ENCODE measurements at regions not wholly inside any gene's neighbourhood (a gene's known extent, or its start where the extent isn't known, plus 50 kb on each side); places are given as distances from the start of the nearest gene placed in this dataset.
"Not testable (repeated sequence)": the region's sequence is repeated elsewhere in the genome, so short reads cannot be mapped to it uniquely, and the experiment has no call there.

GRCh38 chr10:129063212-129063611, 403.8 kb upstream of the MGMT start:
- no peak for DNase-seq (ENCODE audit: extremely low read depth, low read depth)
- no peak for TF ChIP-seq CTCF (IDR thresholded peaks at IDR 0.05; ENCODE audit: low read depth, low read length)

- DNase-seq (ENCODE audit: extremely low read depth, low read depth), result no peak
- no peak for TF ChIP-seq CTCF (IDR thresholded peaks at IDR 0.05; ENCODE audit: low read depth, low read length)
Observed at GRCh38 chr10:129063877-129064276, 403.2 kb upstream of the MGMT start.

- DNase-seq (ENCODE audit: extremely low read depth, low read depth), result not testable (repeated sequence)
Observed at GRCh38 chr10:129066529-129066928, 400.5 kb upstream of the MGMT start.

GRCh38 chr10:129071411-129071810, 395.6 kb upstream of the MGMT start:
- DNase-seq (ENCODE audit: extremely low read depth, low read depth), result not testable (repeated sequence)

GRCh38 chr10:129074939-129075338, 392.1 kb upstream of the MGMT start:
- DNase-seq (ENCODE audit: extremely low read depth, low read depth), result no peak
- TF ChIP-seq CTCF (IDR thresholded peaks at IDR 0.05; ENCODE audit: low read depth, low read length), result no peak

GRCh38 chr10:129075508-129075907, 391.5 kb upstream of the MGMT start:
- DNase-seq (ENCODE audit: extremely low read depth, low read depth), result no peak

GRCh38 chr10:129075927-129076326, 391.1 kb upstream of the MGMT start:
- DNase-seq (ENCODE audit: extremely low read depth, low read depth), result no peak
- TF ChIP-seq CTCF (IDR thresholded peaks at IDR 0.05; ENCODE audit: low read depth, low read length), result no peak

More at GRCh38 chr10:129075508-129075907, 391.5 kb upstream of the MGMT start:
- TF ChIP-seq CTCF (IDR thresholded peaks at IDR 0.05; ENCODE audit: low read depth, low read length), result no peak

- DNase-seq (ENCODE audit: extremely low read depth, low read depth), result no peak
Observed at GRCh38 chr10:129078346-129078745, 388.7 kb upstream of the MGMT start.

More at GRCh38 chr10:129078346-129078745, 388.7 kb upstream of the MGMT start:
- no peak for TF ChIP-seq CTCF (IDR thresholded peaks at IDR 0.05; ENCODE audit: low read depth, low read length)
